ENCODE measurements at regions not wholly inside any gene's neighbourhood (a gene's known extent, or its start where the extent isn't known, plus 50 kb on each side); places are given as distances from the start of the nearest gene placed in this dataset.
A peak's percentile ranks its signal among the peaks of the same experiment; 100 is the strongest.

DNA sequence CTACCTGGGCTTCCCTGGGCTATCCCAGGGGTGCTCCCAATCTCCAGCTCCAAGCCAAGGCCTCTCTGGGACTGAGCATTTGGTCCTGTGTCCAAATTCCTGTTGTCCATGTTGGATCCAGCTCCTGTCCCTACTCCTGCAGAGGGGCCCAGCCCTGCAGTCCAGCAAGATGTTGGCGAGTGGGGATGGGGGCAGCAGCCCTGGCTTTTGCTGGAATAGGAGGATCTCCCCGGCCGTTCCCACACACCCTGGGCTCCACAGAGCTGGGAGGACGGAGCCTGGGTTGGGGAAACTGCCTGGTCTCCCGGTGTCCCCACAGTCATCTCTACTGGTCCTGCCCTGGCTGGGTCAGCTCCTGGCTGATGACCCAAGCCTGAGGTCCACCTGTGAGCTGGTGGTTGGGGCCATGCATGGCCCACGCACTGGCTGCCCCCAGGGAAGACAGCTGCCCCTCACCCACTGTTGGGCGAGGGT, 219.6 kb upstream of the C14orf180 start:
- H3K27ac Mint-ChIP-seq: peak overlapping the region in 2 of 10 donors; percentile 71 to 80

GRCh38 chr14:104360501-104360900, 219.1 kb upstream of the C14orf180 start:
- no peak overlapping the region for H3K4me3 Mint-ChIP-seq
- no peaks in the 10 kb centered on the region for H3K4me1 Mint-ChIP-seq
- no peak for ATAC-seq
- H3K36me3 Mint-ChIP-seq: no peaks in the 10 kb centered on the region
- DNase-seq: peak in 1 of 10 donors; percentile 51
- peaks cover 0 to 2% (median 0%) of the 10 kb centered on the region in 9 donors for H3K9me3 Mint-ChIP-seq
- H3K27me3 Mint-ChIP-seq: no peaks in the 10 kb centered on the region
- POLR2A ChIA-PET: no interaction called here
- H3K27ac Mint-ChIP-seq: peak overlapping the region in 3 of 10 donors; percentile 62 to 80 (median 71)

More for the DNA sequence above, 219.6 kb upstream of the C14orf180 start:
- Mint-ChIP-seq H3K4me3 (no peak overlapping the region), H3K9me3 (peaks cover 0 to 2% (median 0%) of the 10 kb centered on the region in 9 donors), H3K36me3 (no peaks in the 10 kb centered on the region), H3K4me1 (no peaks in the 10 kb centered on the region), H3K27me3 (no peaks in the 10 kb centered on the region)
- DNase-seq: peak in 1 of 10 donors; percentile 54
- POLR2A ChIA-PET: no interaction called here
- no peak for ATAC-seq

DNA sequence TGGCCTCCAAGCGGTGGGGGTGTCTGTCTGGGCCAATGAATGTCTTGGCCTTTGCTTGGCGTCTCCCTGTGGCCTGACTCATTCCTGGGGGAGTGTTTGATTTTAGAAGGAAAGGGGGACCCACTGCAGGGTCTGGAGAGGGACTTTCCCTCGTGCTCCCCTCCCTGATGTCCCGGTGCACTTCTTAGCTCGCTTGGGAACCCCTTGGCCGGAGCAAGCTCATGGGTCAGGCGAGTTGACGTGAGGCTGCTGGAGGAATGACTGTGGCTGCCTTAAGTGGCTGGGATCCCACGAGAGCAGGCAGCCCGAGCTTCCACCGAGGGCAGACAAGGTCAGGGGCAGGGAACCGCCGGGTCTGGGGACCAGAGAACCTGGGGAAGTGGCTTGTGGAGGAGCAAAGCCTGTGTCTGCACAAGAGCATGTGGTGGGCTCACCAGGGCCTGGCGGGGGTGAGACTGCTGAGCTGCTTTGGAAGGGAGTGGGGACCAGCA, 218.4 kb upstream of the C14orf180 start:
- no peaks in the 10 kb centered on the region for H3K4me1 Mint-ChIP-seq
- ATAC-seq: no peak
- POLR2A ChIA-PET: interaction anchor here (0.8 kb wide), 1 partner anchor 16 kb away, joined by 3 read pairs; no protein-coding TSS in a partner anchor
- H3K27me3 Mint-ChIP-seq: no peaks in the 10 kb centered on the region
- no peaks in the 10 kb centered on the region for H3K36me3 Mint-ChIP-seq
- no peak overlapping the region for H3K4me3 Mint-ChIP-seq
- DNase-seq: peak in 1 of 10 donors; percentile 52
- H3K27ac Mint-ChIP-seq: peak overlapping the region in 4 of 10 donors; percentile 37 to 80 (median 48)
- peaks cover 0 to 2% (median 0%) of the 10 kb centered on the region in 9 donors for H3K9me3 Mint-ChIP-seq

GRCh38 chr14:104361921-104362681, 217.5 kb upstream of the C14orf180 start:
- H3K27ac Mint-ChIP-seq: peak overlapping the region in 3 of 10 donors; percentile 29 to 80 (median 37)
- DNase-seq (peak in 1 of 10 donors; percentile 56), ATAC-seq (no peak)
- peaks cover 0 to 2% (median 0%) of the 10 kb centered on the region in 9 donors for H3K9me3 Mint-ChIP-seq
- H3K4me1 Mint-ChIP-seq: peaks cover 0 to 2% (median 0%) of the 10 kb centered on the region in 4 donors
- POLR2A ChIA-PET: no interaction called here
- no peaks in the 10 kb centered on the region for H3K36me3 Mint-ChIP-seq
- no peak overlapping the region for H3K4me3 Mint-ChIP-seq
- no peaks in the 10 kb centered on the region for H3K27me3 Mint-ChIP-seq

- H3K9me3 Mint-ChIP-seq: peaks cover 0 to 2% (median 0%) of the 10 kb centered on the region in 9 donors
- POLR2A ChIA-PET: no interaction called here
These were observed 216.6 kb upstream of the C14orf180 start for GRCh38 chr14:104362761-104363605.

GRCh38 chr14:104363891-104364760, 215.4 kb upstream of the C14orf180 start:
- Mint-ChIP-seq H3K9me3 (peaks cover 0 to 2% (median 0%) of the 10 kb centered on the region in 9 donors), H3K36me3 (no peaks in the 10 kb centered on the region), H3K27ac (peak overlapping the region in 5 of 10 donors; percentile 44 to 75 (median 62)), H3K27me3 (no peaks in the 10 kb centered on the region), H3K4me1 (peaks cover 0 to 2% (median 0%) of the 10 kb centered on the region in 4 donors), H3K4me3 (no peak overlapping the region)
- POLR2A ChIA-PET: no interaction called here
- DNase-seq: peak in 1 of 10 donors; percentile 49
- no peak for ATAC-seq

More at GRCh38 chr14:104362761-104363605, 216.6 kb upstream of the C14orf180 start:
- no peaks in the 10 kb centered on the region for H3K27me3 Mint-ChIP-seq
- H3K27ac Mint-ChIP-seq: peak overlapping the region in 2 of 10 donors; percentile 31 to 75
- DNase-seq (no peak), ATAC-seq (no peak)
- H3K36me3 Mint-ChIP-seq: no peaks in the 10 kb centered on the region
- peaks cover 0 to 2% (median 0%) of the 10 kb centered on the region in 4 donors for H3K4me1 Mint-ChIP-seq
- no peak overlapping the region for H3K4me3 Mint-ChIP-seq

DNA sequence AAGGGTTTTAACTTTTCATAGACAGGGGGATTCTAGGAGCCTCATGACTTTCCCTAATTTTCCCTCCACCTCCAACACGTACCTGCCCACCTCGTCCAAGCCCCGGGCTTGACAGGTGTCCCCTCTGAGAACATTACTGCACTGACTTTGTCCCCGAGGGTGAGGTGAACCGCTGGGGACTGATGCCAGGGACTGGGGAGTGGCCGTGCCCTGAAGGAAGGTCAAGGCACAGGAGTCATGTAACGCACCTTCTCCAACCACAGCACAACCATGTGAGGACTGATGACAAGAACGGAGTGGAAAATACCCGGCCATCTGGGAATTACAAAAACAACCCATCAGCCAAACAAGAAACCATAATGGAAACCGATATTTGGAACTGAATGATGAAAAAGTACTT, 214.7 kb upstream of the C14orf180 start:
- peaks cover 0 to 2% (median 0%) of the 10 kb centered on the region in 9 donors for H3K9me3 Mint-ChIP-seq
- DNase-seq (peak in 1 of 10 donors; percentile 28), ATAC-seq (no peak)
- no peak overlapping the region for H3K4me3 Mint-ChIP-seq
- H3K27me3 Mint-ChIP-seq: peaks cover 0 to 1% (median 0%) of the 10 kb centered on the region in 5 donors
- peak overlapping the region in 1 of 10 donors; percentile 47 for H3K27ac Mint-ChIP-seq
- POLR2A ChIA-PET: no interaction called here
- peaks cover 0 to 3% (median 1%) of the 10 kb centered on the region in 4 donors for H3K4me1 Mint-ChIP-seq
- H3K36me3 Mint-ChIP-seq: no peaks in the 10 kb centered on the region

- peak in 1 of 10 donors; percentile 43 for DNase-seq
- Mint-ChIP-seq H3K36me3 (no peaks in the 10 kb centered on the region), H3K4me1 (peaks cover 0 to 11% (median 6%) of the 10 kb centered on the region in 4 donors), H3K9me3 (peaks cover 0 to 2% (median 0%) of the 10 kb centered on the region in 9 donors), H3K27me3 (peaks cover 0 to 2% (median 0%) of the 10 kb centered on the region in 5 donors), H3K4me3 (no peak overlapping the region), H3K27ac (peak overlapping the region in 3 of 10 donors; percentile 43 to 87 (median 46))
- POLR2A ChIA-PET: interaction anchor here (0.6 kb wide), 1 partner anchor 550 kb away, joined by 4 read pairs; no protein-coding TSS in a partner anchor
- no peak for ATAC-seq
These were observed 212.4 kb upstream of the C14orf180 start for GRCh38 chr14:104366931-104367865.

DNA sequence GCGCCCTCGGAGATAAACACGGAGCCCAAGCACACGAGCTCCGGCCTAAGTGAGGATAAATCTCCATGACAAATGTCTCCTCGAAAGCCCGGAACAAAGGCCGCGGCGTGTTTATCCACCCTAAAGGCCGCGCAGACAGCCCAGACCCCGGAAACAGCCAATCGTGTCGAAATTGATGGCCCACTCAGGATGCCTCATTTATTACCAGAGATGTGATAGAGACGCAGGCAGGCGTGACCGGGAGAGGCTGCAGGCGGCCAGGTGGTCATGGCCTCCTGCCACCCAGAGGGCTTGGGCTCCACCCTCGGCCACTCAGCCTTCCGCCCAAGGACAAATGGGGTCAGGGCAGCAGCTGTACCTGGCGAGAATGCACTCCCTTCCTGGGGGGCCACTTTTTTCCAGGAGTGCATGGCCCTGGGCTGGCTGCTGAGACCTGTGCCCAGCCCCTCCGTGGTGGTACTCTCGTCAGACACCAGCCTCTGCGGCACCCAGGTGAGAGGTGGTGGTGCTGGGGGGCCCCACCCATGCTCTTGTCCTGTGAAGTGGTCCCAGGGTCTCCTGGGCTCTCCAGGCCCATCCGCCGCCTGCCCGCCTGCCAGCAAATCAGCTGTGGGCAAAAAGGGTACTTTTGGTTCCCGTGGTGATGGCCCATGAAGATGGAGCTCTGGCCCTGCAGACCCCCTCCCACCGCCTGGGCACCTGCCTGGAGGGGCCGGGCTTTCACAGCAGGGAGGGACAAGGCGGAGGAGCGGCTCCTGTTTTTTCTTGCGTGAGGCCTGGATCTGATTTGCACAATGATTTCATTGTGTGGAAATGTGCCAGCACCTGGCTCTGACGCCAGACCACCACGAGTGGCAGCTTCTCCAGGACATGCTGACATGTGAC, 211.5 kb upstream of the C14orf180 start:
- ATAC-seq: no peak
- no peak overlapping the region for H3K4me3 Mint-ChIP-seq
- peaks cover 0 to 2% (median 0%) of the 10 kb centered on the region in 9 donors for H3K9me3 Mint-ChIP-seq
- peak in 1 of 10 donors; percentile 61 for DNase-seq
- POLR2A ChIA-PET: no interaction called here
- H3K27ac Mint-ChIP-seq: peak overlapping the region in 1 of 10 donors; percentile 21
- H3K4me1 Mint-ChIP-seq: peaks cover 0 to 19% (median 7%) of the 10 kb centered on the region in 4 donors
- H3K36me3 Mint-ChIP-seq: no peaks in the 10 kb centered on the region
- peaks cover 0 to 2% (median 0%) of the 10 kb centered on the region in 5 donors for H3K27me3 Mint-ChIP-seq

DNA sequence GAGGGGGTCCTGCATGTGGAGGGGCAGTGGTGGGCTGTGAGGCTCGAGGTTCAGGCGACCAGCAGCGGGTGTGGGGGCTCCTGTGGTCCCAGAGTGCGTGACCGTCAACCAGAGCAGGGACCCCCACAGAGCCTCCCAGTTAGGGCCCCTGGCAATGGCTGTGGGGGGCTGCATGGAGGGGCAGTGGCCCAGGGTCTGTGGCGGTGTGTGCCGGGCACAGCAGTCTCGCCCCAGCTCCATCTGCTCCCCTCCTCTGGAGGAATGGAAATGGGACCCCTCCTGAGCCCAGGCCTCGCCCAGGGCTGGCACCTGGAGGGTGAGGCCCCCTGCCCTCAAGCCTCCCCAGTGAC, 210.8 kb upstream of the C14orf180 start:
- H3K4me1 Mint-ChIP-seq: peaks cover 0 to 20% (median 7%) of the 10 kb centered on the region in 4 donors
- POLR2A ChIA-PET: no interaction called here
- H3K36me3 Mint-ChIP-seq: no peaks in the 10 kb centered on the region
- DNase-seq (peak in 1 of 10 donors; percentile 24), ATAC-seq (no peak)
- no peak overlapping the region for H3K4me3 Mint-ChIP-seq
- peak overlapping the region in 1 of 10 donors; percentile 21 for H3K27ac Mint-ChIP-seq
- H3K27me3 Mint-ChIP-seq: peaks cover 0 to 2% (median 0%) of the 10 kb centered on the region in 5 donors
- H3K9me3 Mint-ChIP-seq: peaks cover 0 to 2% (median 0%) of the 10 kb centered on the region in 9 donors

All from naive thymus-derived CD8-positive, alpha-beta T cell (primary cell).